ENCODE measurements at regions not wholly inside any gene's neighbourhood (a gene's known extent, or its start where the extent isn't known, plus 50 kb on each side); places are given as distances from the start of the nearest gene placed in this dataset.

DNA sequence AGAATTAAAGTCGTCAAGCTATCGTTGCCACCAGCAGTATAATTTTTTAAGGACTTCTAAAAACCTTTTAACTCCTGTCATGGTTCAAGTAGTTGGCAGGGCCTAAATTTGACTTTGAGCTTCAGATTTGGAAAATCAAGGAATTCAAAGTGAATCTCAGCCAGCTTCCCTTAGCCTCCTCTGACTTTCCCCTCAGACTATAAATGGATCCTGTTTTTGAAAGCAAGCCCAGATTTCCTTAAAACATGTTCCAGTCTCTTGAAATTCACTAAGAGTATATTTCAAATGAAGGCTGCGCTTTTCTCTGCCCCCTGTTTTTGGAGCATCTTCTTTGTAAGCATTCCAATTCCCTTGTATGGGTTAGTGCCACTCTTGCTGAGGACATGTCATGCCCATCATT lies 101.8 kb upstream of the CDH8 start:
- TF ChIP-seq, protein P1, sequence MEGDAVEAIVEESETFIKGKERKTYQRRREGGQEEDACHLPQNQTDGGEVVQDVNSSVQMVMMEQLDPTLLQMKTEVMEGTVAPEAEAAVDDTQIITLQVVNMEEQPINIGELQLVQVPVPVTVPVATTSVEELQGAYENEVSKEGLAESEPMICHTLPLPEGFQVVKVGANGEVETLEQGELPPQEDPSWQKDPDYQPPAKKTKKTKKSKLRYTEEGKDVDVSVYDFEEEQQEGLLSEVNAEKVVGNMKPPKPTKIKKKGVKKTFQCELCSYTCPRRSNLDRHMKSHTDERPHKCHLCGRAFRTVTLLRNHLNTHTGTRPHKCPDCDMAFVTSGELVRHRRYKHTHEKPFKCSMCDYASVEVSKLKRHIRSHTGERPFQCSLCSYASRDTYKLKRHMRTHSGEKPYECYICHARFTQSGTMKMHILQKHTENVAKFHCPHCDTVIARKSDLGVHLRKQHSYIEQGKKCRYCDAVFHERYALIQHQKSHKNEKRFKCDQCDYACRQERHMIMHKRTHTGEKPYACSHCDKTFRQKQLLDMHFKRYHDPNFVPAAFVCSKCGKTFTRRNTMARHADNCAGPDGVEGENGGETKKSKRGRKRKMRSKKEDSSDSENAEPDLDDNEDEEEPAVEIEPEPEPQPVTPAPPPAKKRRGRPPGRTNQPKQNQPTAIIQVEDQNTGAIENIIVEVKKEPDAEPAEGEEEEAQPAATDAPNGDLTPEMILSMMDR (IDR thresholded peaks at IDR 0.05), result no peak
- TF ChIP-seq POLR2A (IDR thresholded peaks at IDR 0.05), result no peak

Data from stomach (tissue), 4 donors.